GM18526 (cell line): ENCODE measurements at regions not wholly inside any gene's neighbourhood (a gene's known extent, or its start where the extent isn't known, plus 50 kb on each side); places are given as distances from the start of the nearest gene placed in this dataset.

Experiments used
- POLR2A ChIP-seq: IDR thresholded peaks from 3 replicates; pipeline ENCODE4 v1.6.1; 2011; ENCODE audit not compliant: insufficient read length; ENCODE audit errors: extremely low read depth

- TF ChIP-seq POLR2A, result no peak
These were observed 341.7 kb upstream of the CADM1 start for GRCh38 chr11:115845872-115846271.

- TF ChIP-seq POLR2A, result no peak
These were observed 339.5 kb upstream of the CADM1 start for GRCh38 chr11:115843685-115844084.

GRCh38 chr11:115843111-115843510, 338.9 kb upstream of the CADM1 start:
- no peak for TF ChIP-seq POLR2A

- no peak for TF ChIP-seq POLR2A
These were observed 315.8 kb upstream of the CADM1 start for GRCh38 chr11:115820026-115820425.

GRCh38 chr11:115819014-115819413, 314.8 kb upstream of the CADM1 start:
- TF ChIP-seq POLR2A, result no peak

GRCh38 chr11:115817844-115818468, 313.7 kb upstream of the CADM1 start:
- TF ChIP-seq POLR2A, result no peak

- TF ChIP-seq POLR2A, result no peak
These were observed 304.2 kb upstream of the CADM1 start for GRCh38 chr11:115808351-115808940.

GRCh38 chr11:115806056-115806455, 301.8 kb upstream of the CADM1 start:
- no peak for TF ChIP-seq POLR2A

GRCh38 chr11:115803073-115803740, 299.0 kb upstream of the CADM1 start:
- no peak for TF ChIP-seq POLR2A

- TF ChIP-seq POLR2A, result no peak
These were observed 298.4 kb upstream of the CADM1 start for GRCh38 chr11:115802641-115803040.

GRCh38 chr11:115792903-115793302, 288.7 kb upstream of the CADM1 start:
- TF ChIP-seq POLR2A, result no peak

GRCh38 chr11:115787302-115787701, 283.1 kb upstream of the CADM1 start:
- no peak for TF ChIP-seq POLR2A

- TF ChIP-seq POLR2A, result no peak
These were observed 280.7 kb upstream of the CADM1 start for GRCh38 chr11:115784796-115785521.

GRCh38 chr11:115780646-115781362, 276.6 kb upstream of the CADM1 start:
- no peak for TF ChIP-seq POLR2A

- TF ChIP-seq POLR2A, result no peak
These were observed 274.9 kb upstream of the CADM1 start for GRCh38 chr11:115778928-115779650.
